HEK293 (cell line): ENCODE measurements at regions not wholly inside any gene's neighbourhood (a gene's known extent, or its start where the extent isn't known, plus 50 kb on each side); places are given as distances from the start of the nearest gene placed in this dataset.

Experiments
- CTCF ChIA-PET: fragments of 350-600 bp; formaldehyde crosslinking; extraction: SDS; loops from one replicate; lab custom pipeline; 2021; ENCODE audit warnings: antibody characterized with exemption; lab: Yijun Ruan, JAX
- POLR2A ChIA-PET: fragments of 300-600 bp; formaldehyde crosslinking; extraction: SDS; loops from one replicate; lab custom pipeline; 2020; ENCODE audit warnings: antibody characterized with exemption, inconsistent platforms; lab: Yijun Ruan, JAX
- H3K27ac ChIP-seq: fragments of 200-500 bp; sonication (Bioruptor generic); 2 replicates; pipeline ENCODE4 v1.5.1; 2014; ENCODE audit warnings: low read depth, low read length, control low read depth, inconsistent platforms; ENCODE audit errors: extremely low read depth
- H3K36me3 ChIP-seq, 2 experiments: fragments of 200-500 bp in 1 of 2; sonication (Bioruptor generic) in 1 of 2; 1 replicate in 1 of 2; 2 replicates in 1 of 2; pipeline ENCODE4 v1.5.1; 2014 to 2017; ENCODE audit warnings: inconsistent platforms in 2 of 2, low read length in 2 of 2; ENCODE audit not compliant: control insufficient read depth in 2 of 2, insufficient read depth in 1 of 2
- H3K4me1 ChIP-seq: fragments of 200-500 bp; sonication (Bioruptor generic); 2 replicates; pipeline ENCODE4 v1.5.1; 2014; ENCODE audit warnings: mild to moderate bottlenecking, low read length, inconsistent platforms; ENCODE audit not compliant: control insufficient read depth, insufficient read depth
- H3K4me3 ChIP-seq: 2 replicates; pipeline ENCODE4 v1.5.1; 2011; ENCODE audit warnings: low read depth, mild to moderate bottlenecking, control low read depth, low read length, moderate library complexity
- H3K9me3 ChIP-seq: fragments of 200-500 bp; sonication (Bioruptor generic); 2 replicates; pipeline ENCODE4 v1.5.1; 2014; ENCODE audit warnings: low read depth, low read length, inconsistent platforms; ENCODE audit not compliant: control insufficient read depth, insufficient read depth
- GLI4 ChIP-seq: fragments of 450-650 bp; formaldehyde crosslinking; IDR thresholded peaks from 2 replicates; pipeline ENCODE4 v1.5.1; 2016; ENCODE audit warnings: missing biosample characterization, missing genetic modification characterization
- GLIS1 ChIP-seq: fragments of 450-650 bp; formaldehyde crosslinking; IDR thresholded peaks from 2 replicates; pipeline ENCODE4 v1.5.1; 2016; ENCODE audit warnings: missing biosample characterization, missing genetic modification characterization
- SCRT1 ChIP-seq: fragments of 450-650 bp; formaldehyde crosslinking; IDR thresholded peaks from 2 replicates; pipeline ENCODE4 v1.5.1; 2016; ENCODE audit warnings: missing biosample characterization, missing genetic modification characterization, borderline replicate concordance
- SP7 ChIP-seq: fragments of 450-650 bp; formaldehyde crosslinking; IDR thresholded peaks from 2 replicates; pipeline ENCODE4 v1.5.1; 2016; ENCODE audit warnings: missing biosample characterization, missing genetic modification characterization
- ZBTB1 ChIP-seq: fragments of 450-650 bp; formaldehyde crosslinking; IDR thresholded peaks from 2 replicates; pipeline ENCODE4 v1.5.1; 2016; ENCODE audit warnings: missing biosample characterization, missing genetic modification characterization
- ZNF121 ChIP-seq: fragments of 450-650 bp; formaldehyde crosslinking; IDR thresholded peaks from 2 replicates; pipeline ENCODE4 v1.5.1; 2016; ENCODE audit warnings: missing biosample characterization, missing genetic modification characterization
- ZNF132 ChIP-seq: fragments of 450-650 bp; formaldehyde crosslinking; IDR thresholded peaks from 2 replicates; pipeline ENCODE4 v1.5.1; 2017; ENCODE audit warnings: missing biosample characterization, missing genetic modification characterization, borderline replicate concordance
- ZNF16 ChIP-seq: fragments of 450-650 bp; formaldehyde crosslinking; IDR thresholded peaks from 2 replicates; pipeline ENCODE4 v1.5.1; 2016; ENCODE audit warnings: low read depth, missing biosample characterization, missing genetic modification characterization
- ZNF202 ChIP-seq: fragments of 450-650 bp; formaldehyde crosslinking; IDR thresholded peaks from 2 replicates; pipeline ENCODE4 v1.5.1; 2016; ENCODE audit warnings: missing biosample characterization, missing genetic modification characterization, borderline replicate concordance
- ZNF354C ChIP-seq: fragments of 450-650 bp; formaldehyde crosslinking; IDR thresholded peaks from 2 replicates; pipeline ENCODE4 v1.5.1; 2016; ENCODE audit warnings: missing biosample characterization, missing genetic modification characterization, low read depth, borderline replicate concordance
- ZNF416 ChIP-seq: fragments of 450-650 bp; formaldehyde crosslinking; IDR thresholded peaks from 2 replicates; pipeline ENCODE4 v1.5.1; 2016; ENCODE audit warnings: missing biosample characterization, missing genetic modification characterization
- ZNF548 ChIP-seq: fragments of 450-650 bp; formaldehyde crosslinking; IDR thresholded peaks from 2 replicates; pipeline ENCODE4 v1.5.1; 2016; ENCODE audit warnings: missing biosample characterization, missing genetic modification characterization
- ZNF701 ChIP-seq: fragments of 450-650 bp; formaldehyde crosslinking; IDR thresholded peaks from 2 replicates; pipeline ENCODE4 v1.5.1; 2016; ENCODE audit warnings: missing biosample characterization, missing genetic modification characterization
- ZNF777 ChIP-seq: fragments of 450-650 bp; formaldehyde crosslinking; IDR thresholded peaks from 2 replicates; pipeline ENCODE4 v1.5.1; 2017; ENCODE audit warnings: missing biosample characterization, missing genetic modification characterization, borderline replicate concordance
- ZNF785 ChIP-seq: fragments of 450-650 bp; formaldehyde crosslinking; IDR thresholded peaks from 2 replicates; pipeline ENCODE4 v1.5.1; 2016; ENCODE audit warnings: missing biosample characterization, missing genetic modification characterization
- ZNF830 ChIP-seq: fragments of 450-650 bp; IDR thresholded peaks from 2 replicates; pipeline ENCODE4 v1.5.0; 2018; ENCODE audit warnings: missing biosample characterization, missing genetic modification characterization, low read depth, mild to moderate bottlenecking, moderate library complexity
- TF ChIP-seq, protein P1 (sequence below): fragments of 450-650 bp; IDR thresholded peaks from 2 replicates; pipeline ENCODE4 v1.5.1; 2018; ENCODE audit warnings: missing biosample characterization, missing genetic modification characterization
- TF ChIP-seq, protein P2 (sequence below): fragments of 450-650 bp; formaldehyde crosslinking; IDR thresholded peaks from 2 replicates; pipeline ENCODE4 v1.5.1; 2016; ENCODE audit warnings: missing biosample characterization, missing genetic modification characterization
- TF ChIP-seq, protein P3 (sequence below): fragments of 450-650 bp; formaldehyde crosslinking; IDR thresholded peaks from 2 replicates; pipeline ENCODE4 v1.5.1; 2016; ENCODE audit warnings: missing biosample characterization, missing genetic modification characterization
- TF ChIP-seq, protein P4 (sequence below): fragments of 450-650 bp; formaldehyde crosslinking; IDR thresholded peaks from 2 replicates; pipeline ENCODE4 v1.5.1; 2016; ENCODE audit warnings: missing biosample characterization, missing genetic modification characterization

DNA sequence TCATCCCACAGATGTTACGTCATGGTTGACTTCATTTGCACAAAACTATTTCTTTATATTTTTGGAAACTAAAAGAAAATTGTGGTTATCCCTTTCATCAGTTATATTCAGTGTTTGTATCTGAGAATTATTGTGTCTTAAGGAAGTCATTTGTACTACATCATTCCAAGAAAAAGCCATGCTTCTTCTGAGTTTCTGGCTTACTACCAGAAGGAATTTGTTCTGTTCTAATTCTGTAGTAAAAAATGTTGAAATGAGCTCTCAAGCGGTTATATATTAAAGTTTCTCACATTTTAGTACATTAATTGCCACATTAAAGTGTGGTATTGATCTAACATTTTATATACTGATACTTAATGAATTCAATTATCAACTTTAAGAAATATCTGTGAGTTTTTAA lies 1844.5 kb downstream of the PCDH7 start:
- no peak overlapping the region for H3K27ac ChIP-seq
- ChIA-PET CTCF (interaction anchor here (0.6 kb wide), 1 partner anchor 229 kb away, joined by 3 read pairs; no protein-coding TSS in a partner anchor), POLR2A (no interaction called here)
- TF ChIP-seq ZNF785 (tag by site-specific recombination), result no peak
- no peak for TF ChIP-seq ZNF354C (tag by site-specific recombination)
- no peak for TF ChIP-seq ZNF132 (tag by site-specific recombination)
- no peak for TF ChIP-seq ZNF121 (tag by site-specific recombination)
- H3K4me1 ChIP-seq, result no peaks in the 10 kb centered on the region
- H3K36me3 ChIP-seq, result no peaks in the 10 kb centered on the region
- H3K9me3 ChIP-seq, result no peaks in the 10 kb centered on the region
- H3K4me3 ChIP-seq, result no peak overlapping the region

DNA sequence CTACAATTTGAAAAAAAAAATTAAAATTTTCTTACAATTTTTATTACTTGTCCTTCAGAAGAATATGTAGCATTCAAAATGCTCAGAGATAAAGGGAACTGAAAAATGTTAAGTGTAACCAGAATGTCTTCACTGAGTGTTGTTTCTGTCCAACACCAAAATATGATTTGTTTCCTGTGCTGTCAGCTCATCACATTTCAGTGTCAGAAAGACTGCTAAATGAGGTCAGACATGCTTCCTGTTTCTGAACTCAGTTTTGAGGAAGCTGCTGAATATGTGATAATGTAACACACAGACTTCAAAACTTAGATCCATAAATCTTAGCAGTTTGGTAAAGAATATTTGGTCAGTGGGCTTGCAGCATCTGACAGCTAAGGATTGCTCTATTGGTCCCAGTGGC lies 1849.7 kb downstream of the PCDH7 start:
- no peaks in the 10 kb centered on the region for H3K9me3 ChIP-seq
- TF ChIP-seq SCRT1, result no peak
- no peak for TF ChIP-seq ZNF777 (tag by site-specific recombination)
- no peak for TF ChIP-seq ZNF830 (tag by site-specific recombination)
- TF ChIP-seq ZNF416 (tag by site-specific recombination), result no peak
- TF ChIP-seq GLI4 (tag by site-specific recombination), result no peak
- TF ChIP-seq, protein P1, sequence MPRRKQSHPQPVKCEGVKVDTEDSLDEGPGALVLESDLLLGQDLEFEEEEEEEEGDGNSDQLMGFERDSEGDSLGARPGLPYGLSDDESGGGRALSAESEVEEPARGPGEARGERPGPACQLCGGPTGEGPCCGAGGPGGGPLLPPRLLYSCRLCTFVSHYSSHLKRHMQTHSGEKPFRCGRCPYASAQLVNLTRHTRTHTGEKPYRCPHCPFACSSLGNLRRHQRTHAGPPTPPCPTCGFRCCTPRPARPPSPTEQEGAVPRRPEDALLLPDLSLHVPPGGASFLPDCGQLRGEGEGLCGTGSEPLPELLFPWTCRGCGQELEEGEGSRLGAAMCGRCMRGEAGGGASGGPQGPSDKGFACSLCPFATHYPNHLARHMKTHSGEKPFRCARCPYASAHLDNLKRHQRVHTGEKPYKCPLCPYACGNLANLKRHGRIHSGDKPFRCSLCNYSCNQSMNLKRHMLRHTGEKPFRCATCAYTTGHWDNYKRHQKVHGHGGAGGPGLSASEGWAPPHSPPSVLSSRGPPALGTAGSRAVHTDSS (tag by site-specific recombination), result no peak
- TF ChIP-seq, protein P2, sequence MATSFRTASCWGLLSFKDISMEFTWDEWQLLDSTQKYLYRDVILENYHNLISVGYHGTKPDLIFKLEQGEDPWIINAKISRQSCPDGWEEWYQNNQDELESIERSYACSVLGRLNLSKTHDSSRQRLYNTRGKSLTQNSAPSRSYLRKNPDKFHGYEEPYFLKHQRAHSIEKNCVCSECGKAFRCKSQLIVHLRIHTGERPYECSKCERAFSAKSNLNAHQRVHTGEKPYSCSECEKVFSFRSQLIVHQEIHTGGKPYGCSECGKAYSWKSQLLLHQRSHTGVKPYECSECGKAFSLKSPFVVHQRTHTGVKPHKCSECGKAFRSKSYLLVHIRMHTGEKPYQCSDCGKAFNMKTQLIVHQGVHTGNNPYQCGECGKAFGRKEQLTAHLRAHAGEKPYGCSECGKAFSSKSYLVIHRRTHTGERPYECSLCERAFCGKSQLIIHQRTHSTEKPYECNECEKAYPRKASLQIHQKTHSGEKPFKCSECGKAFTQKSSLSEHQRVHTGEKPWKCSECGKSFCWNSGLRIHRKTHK, result no peak
- no peak for TF ChIP-seq SP7 (tag by site-specific recombination)
- TF ChIP-seq ZNF16 (tag by site-specific recombination), result no peak
- no peak for TF ChIP-seq ZBTB1 (tag by site-specific recombination)
- TF ChIP-seq, protein P3, sequence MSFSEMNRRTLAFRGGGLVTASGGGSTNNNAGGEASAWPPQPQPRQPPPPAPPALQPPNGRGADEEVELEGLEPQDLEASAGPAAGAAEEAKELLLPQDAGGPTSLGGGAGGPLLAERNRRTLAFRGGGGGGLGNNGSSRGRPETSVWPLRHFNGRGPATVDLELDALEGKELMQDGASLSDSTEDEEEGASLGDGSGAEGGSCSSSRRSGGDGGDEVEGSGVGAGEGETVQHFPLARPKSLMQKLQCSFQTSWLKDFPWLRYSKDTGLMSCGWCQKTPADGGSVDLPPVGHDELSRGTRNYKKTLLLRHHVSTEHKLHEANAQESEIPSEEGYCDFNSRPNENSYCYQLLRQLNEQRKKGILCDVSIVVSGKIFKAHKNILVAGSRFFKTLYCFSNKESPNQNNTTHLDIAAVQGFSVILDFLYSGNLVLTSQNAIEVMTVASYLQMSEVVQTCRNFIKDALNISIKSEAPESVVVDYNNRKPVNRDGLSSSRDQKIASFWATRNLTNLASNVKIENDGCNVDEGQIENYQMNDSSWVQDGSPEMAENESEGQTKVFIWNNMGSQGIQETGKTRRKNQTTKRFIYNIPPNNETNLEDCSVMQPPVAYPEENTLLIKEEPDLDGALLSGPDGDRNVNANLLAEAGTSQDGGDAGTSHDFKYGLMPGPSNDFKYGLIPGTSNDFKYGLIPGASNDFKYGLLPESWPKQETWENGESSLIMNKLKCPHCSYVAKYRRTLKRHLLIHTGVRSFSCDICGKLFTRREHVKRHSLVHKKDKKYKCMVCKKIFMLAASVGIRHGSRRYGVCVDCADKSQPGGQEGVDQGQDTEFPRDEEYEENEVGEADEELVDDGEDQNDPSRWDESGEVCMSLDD, result no peak
- TF ChIP-seq ZNF701 (tag by site-specific recombination), result no peak
- TF ChIP-seq GLIS1 (tag by site-specific recombination), result no peak
- no peak for TF ChIP-seq ZNF202 (tag by site-specific recombination)
- TF ChIP-seq, protein P4, sequence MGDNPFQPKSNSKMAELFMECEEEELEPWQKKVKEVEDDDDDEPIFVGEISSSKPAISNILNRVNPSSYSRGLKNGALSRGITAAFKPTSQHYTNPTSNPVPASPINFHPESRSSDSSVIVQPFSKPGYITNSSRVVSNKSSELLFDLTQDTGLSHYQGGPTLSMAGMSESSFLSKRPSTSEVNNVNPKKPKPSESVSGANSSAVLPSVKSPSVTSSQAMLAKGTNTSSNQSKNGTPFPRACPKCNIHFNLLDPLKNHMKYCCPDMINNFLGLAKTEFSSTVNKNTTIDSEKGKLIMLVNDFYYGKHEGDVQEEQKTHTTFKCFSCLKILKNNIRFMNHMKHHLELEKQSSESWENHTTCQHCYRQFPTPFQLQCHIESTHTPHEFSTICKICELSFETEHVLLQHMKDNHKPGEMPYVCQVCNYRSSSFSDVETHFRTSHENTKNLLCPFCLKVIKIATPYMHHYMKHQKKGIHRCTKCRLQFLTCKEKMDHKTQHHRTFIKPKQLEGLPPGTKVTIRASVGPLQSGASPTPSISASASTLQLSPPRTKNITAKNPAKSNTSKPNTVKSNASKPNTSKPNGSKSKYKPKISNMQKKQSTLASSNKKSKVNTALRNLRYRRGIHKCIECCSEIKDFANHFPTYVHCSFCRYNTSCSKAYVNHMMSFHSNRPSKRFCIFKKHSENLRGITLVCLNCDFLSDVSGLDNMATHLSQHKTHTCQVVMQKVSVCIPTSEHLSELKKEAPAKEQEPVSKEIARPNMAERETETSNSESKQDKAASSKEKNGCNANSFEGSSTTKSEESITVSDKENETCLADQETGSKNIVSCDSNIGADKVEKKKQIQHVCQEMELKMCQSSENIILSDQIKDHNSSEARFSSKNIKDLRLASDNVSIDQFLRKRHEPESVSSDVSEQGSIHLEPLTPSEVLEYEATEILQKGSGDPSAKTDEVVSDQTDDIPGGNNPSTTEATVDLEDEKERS, result no peak
- TF ChIP-seq ZNF548 (tag by site-specific recombination), result no peak
- TF ChIP-seq, all 188 proteins: peak for 0
- POLR2A ChIA-PET, result no interaction called here
- no peaks in the 10 kb centered on the region for H3K4me1 ChIP-seq
- CTCF ChIA-PET, result interaction anchor here (0.7 kb wide), 1 partner anchor 14 kb away, joined by 4 read pairs; no protein-coding TSS in a partner anchor
- no peak overlapping the region for H3K27ac ChIP-seq
- no peak overlapping the region for H3K4me3 ChIP-seq
- no peaks in the 10 kb centered on the region for H3K36me3 ChIP-seq
